ENCODE measurements at regions not wholly inside any gene's neighbourhood (a gene's known extent, or its start where the extent isn't known, plus 50 kb on each side); places are given as distances from the start of the nearest gene placed in this dataset.

GRCh38 chr10:58952747-58953466 is 223.5 kb upstream of the PHYHIPL start:
- TF ChIP-seq CTCF (IDR thresholded peaks at IDR 0.05) (peak; percentile 50 to 81 (median 58)), POLR2A (IDR thresholded peaks at IDR 0.05) (no peak), POLR2AphosphoS5 (IDR thresholded peaks at IDR 0.05; ENCODE audit: insufficient read depth in 1 of 2, low read depth in 1 of 2) (no peak)
